HG02840 (cell line): ENCODE measurements at regions not wholly inside any gene's neighbourhood (a gene's known extent, or its start where the extent isn't known, plus 50 kb on each side); places are given as distances from the start of the nearest gene placed in this dataset.

ENCODE experiments used
- ATAC-seq: cut with Tn5 transposase; IDR thresholded peaks from one replicate; pipeline ENCODE4 v1.9.1; 2021; ENCODE audit warnings: mild to moderate bottlenecking, moderate library complexity, moderate number of reproducible peaks; ENCODE audit not compliant: unreplicated experiment, low FRiP score

DNA sequence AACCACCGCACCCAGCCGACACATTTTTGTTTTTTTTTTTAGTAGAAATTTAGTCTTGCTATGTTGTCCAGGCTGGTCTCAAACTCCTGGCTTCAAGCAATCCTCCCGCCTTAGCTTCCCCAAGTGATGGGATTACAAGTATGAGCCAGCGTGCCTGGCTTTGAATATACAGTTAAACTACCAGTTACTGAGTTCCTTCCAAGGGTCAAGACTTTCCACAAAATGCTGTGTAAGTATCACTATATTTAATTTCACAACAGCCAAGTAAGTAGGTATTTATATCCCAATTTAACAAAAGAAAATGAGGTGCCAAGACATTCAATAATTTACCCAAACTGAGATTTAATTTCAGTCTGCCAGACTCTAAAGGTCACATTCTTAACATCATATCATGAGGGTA lies 181.3 kb upstream of the TMC3 start:
- no peak for ATAC-seq

DNA sequence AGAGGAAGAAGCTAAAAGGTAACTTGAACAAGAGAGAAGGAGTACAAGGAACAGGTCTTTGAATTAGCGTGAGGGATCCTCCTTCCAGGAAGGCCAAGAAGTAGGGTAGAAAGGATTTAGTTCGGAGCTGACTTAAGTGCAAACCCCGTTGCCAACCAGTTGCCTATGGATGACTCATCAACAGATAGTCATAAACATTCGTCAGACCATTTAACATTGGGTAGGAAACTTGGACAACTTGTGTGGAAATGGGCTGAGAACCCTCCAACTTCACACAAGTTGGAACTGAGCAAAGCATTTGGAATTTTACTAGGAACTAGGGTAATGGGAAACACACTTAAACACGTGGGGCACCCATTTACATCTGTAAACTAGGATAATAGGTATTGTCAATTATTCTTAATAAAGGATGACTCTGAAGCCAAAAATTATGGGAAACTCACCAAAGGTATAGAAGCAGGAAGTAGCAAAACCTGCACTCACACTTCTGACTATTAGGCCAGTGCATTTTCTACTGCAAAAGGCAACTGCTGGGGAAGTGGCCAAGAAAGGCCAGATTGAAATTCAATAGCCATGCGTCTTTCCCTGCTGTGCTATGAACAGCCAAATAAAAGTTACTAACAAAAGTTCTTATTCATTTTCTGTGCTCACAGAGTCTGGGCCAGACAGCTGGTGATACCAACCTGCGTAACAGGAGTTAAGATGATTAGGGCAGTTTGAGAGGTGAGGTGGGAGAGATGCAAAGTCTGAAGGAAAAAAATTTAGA lies 174.5 kb upstream of the TMC3 start:
- ATAC-seq: no peak

DNA sequence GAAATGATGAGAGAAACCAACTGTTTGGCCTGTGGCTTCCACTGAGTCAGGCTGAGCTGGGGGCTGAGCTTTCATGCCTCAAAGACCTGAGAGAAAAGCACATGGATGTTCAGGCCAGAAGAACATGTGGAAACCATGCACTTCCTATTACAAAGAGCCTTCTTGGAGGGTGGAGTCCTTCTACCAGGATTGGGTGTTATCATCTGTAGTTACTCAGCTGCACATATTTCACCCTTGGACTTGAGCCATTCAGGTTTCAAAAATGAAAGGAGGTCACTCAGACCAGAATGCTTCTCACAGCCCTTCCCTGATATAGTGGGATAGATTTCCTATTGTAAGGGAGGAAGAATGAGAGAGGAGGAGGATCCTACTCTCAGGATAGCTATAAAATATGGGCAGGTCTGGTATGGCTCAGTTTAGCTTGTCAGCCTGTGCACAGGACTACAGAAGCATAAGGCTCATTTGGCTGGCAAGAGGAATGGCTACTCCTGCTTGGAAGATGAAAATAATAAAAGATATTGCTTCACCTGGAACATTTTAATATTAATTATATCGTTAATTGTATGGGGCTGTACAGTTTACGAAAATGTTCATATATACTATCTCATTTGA lies 173.6 kb upstream of the TMC3 start:
- no peak for ATAC-seq

DNA sequence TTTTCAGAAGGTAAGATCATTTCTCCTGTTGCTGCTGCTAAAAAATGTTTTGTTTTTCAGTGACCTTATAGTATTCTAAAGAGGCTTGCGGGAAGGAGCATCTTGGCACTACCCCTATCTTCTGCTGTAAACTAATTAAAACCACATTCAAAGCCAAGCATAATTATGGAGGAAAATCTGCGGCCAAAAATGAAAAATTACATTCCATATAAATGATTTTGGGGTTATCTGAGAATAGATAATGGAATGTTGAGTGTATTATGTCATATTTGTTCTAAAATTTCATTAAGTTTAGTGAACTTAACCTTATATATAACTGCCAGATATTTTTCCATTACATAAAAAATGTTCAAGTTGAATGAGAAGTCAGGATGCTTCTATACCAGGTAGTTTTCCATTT lies 170.4 kb upstream of the TMC3 start:
- no peak for ATAC-seq

DNA sequence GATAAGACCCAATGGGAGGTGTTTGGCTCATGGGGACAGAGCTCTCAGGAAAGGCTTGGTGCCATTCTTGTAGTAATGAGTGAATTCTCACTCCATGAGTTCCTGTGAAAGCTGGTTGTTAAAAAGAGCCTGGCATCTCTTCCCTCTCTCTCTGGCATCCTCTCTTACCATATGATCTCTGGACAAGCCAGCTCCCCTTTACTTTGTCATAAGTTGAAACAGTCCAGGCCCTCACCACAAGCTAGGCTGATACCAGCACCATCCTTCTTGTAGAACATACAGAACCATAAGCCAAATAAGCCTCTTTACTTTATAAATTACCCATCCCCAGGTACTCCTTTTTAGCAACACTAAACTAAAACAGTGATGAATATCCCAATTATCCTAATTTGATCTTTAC lies 166.9 kb upstream of the TMC3 start:
- no peak for ATAC-seq

DNA sequence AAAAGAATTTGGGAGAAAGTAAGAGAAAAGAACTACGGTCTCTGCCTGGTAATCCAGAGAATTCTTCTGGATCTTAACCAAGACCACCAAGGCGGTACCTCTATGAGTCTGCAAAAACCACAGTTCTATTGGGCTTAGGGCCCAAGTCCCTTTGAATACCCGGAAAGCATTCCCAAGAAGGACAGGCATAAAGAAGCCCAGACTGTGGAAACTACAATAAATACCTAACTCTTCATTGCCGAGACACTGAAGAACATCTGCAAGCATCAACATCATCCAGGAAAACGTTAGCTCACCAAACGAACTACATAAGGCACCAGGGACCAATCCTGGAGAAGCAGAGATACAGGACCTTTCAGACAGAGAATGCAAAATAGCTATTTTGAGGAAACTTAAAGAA lies 162.3 kb upstream of the TMC3 start:
- no peak for ATAC-seq

DNA sequence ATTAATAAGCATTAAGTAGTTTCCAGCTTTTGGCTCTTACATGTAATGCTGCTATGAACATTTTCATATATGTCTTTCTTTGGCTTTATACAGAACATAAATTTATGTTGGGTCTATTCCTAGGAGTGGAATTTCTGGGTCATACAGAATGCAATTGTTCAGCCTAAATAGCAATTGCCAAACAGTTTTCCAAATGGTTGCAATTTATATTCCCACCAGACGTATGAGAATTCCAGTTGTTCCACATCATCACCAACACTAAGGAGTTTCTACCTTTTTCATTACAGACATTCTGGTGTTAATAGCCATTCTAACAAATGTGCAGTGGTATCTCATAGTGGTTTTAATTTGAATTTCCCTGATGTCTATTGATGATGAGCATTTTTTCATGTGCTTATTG lies 160.1 kb upstream of the TMC3 start:
- no peak for ATAC-seq

DNA sequence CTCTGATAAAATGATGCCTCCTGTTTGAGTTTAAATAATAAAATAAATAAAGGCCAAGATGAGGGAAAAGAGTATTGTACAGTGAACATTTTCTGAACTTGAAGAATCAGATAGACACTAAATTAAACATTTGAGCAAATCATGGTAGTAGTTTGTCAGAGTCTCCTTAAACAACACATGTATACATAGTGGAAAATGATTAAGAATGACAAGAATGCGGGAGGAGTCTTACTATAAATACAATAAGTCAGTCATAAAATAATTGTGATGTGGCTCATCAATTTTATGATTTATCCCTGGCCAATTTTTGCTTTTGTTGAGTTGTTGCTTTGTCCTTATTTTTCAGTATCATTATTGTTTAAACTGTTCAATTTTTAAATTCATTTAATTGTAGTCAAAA lies 158.0 kb upstream of the TMC3 start:
- no peak for ATAC-seq

DNA sequence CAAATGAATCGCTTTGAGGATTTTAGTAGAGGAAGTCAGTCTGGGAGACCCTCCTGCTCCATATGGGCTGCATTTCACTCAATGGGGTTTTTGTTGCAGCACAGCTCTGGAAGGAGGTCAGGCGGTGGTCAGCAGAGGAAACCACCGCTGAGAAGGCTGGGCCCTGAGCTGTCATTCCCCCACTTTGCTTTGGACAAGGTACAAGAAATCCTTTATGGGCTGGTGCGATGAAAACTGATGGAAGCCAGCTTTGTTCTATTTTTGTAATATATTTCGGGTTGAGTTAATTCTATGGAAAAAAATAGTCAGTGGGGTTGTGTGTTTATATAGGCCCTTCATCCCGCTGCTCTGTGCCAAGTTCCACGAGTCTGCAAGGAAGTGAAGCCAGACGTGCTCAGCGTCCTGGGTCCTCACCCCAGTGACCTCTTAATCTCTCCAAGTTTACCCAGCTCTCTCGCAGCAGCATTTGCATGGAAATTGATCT lies 157.1 kb upstream of the TMC3 start:
- no peak for ATAC-seq

DNA sequence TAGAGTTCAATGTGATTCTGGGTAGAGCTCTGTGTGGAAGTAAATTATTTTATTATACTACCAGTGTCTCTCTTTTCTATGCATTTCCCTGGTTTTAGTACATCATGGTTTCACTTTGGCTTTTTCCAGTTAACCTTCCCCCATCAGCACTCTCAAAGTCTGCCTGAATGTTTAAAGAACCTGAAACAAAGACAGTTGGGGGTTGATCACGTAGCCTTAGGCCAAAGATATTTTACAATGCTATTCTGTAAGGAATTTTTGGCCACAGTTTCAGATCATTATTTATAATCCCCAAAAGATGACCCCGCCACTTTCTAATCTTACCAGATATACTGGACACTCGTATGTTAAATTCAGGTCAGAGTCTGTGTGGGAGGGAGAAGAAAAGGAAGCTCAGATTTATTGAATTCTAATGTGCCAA lies 156.3 kb upstream of the TMC3 start:
- no peak for ATAC-seq

DNA sequence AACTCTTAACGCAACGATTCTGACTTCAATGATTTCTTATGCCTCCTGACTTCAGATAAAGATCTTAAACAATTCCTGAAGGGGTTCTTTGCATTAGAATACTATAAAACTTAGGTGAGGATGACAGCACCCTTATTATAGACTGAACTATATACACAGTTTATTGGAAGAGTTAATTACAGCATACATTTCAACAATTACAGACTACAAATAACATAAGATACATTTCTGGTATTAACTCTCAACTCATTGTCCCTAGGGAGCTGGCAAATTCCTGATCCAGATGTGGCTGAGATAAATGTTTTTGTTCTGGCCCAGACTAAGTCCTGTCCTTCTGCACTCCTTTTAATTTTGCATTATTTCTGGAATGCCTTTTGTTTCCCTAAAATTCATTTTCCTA lies 155.5 kb upstream of the TMC3 start:
- ATAC-seq: no peak

DNA sequence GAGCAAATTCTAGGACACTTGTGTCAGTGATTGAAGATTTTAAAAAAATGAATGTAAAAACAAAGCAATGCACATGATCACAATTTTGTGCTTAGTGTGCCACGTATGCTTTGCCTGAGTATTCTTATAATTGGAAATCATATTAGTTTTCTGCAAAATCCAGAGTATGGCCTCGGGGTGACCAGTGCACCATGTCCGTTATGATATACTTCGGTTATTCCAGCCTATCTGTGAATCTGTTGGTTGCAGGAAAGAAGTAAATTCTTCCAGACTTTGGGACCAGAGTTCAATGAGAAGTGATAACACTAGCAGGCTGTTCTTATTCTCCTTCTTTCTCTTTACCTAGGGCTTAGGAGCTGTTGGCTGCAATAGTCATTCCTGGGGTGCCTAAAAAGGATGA lies 152.0 kb upstream of the TMC3 start:
- ATAC-seq: no peak

DNA sequence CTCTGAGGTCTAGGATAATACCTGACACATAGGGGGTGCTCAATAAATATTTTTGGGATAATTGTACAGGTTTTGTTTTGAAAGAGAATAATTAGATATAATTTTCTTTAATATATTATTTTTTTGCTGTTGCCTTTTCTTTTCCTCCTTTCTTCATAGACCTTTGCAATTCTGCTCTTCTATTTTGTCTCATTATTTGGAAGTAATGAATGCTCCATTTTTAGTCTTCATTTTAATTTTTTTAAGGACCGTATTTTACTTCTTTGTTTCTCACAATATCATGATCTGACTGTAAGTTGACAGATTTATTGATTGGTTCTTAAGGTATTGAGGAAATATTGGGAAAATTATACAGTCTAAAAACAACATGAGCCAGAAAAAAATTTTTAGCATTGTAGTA lies 150.5 kb upstream of the TMC3 start:
- ATAC-seq: no peak

DNA sequence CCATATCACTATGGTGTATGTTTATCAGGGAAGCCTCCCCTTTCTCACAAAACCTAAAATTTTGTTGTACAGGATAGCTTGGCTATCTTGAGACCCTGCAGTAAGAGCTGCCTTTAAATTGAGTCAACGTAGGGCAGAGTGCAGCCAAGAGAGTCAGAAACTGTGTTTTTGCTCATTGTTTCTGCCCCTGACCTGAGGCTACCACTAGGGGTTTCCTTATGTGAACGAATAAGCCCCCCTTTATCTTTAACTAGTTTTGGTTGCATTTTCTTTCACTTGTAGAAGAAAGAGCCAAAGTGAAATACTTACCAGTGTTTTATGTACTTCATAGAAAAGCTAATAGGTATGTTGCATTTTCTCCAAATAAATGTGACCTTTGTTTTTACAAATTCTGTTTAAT lies 149.9 kb upstream of the TMC3 start:
- ATAC-seq: no peak

DNA sequence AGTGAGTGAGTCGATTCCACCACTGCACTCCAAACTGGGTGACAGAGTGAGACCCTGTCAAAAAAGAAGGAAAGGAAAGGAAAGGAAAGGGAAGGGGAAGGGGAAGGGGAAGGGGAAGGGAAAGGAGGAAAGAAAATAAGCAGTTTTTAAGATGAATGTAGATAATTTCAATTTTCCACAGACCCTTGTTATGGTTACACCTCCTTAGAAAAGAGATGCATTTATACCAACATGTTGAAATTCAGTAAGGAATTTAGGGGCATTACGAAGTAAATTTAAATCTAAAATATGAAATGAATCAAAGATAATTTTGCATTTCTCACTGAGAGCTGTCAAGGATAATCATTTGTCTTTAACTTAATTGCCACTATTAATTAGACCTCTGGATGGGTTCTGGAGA lies 146.5 kb upstream of the TMC3 start:
- no peak for ATAC-seq

DNA sequence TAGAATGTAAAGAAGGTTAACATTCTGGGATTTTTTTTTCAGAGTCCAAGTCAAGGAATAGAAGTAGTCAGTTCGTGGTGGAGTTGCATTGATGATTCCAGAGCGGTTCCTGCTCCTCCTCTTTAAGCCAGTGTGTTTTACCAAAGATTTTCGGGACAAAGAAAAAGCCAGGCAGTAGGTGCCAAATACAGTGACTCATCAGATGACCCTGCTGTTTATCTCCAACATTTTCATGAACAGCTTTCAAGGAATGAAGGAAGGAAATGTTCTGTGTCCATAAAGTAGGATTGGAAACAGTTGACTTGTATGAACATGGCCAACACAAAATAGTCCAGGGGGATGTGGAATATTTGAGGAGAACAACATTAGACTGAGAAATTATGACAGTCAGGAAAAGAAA lies 142.4 kb upstream of the TMC3 start:
- no peak for ATAC-seq

DNA sequence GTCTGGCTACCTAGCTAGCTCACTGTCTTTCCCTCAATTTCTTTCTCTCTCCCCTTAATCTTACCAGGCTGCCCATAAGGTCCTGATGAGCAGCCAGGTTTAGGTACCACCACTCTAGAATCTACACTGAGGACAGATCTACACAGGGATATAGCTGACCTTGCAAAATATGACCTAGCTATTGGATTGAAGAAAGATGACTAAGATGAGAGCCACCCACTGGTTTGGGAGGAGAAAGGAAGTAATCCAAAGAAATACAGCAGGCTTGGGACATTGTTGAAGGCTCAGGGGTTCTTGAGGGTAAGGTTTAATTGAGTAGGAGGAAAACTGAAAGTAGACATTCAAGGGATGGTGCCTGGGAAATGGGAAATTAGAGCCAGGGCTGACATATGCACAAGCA lies 142.0 kb upstream of the TMC3 start:
- no peak for ATAC-seq

DNA sequence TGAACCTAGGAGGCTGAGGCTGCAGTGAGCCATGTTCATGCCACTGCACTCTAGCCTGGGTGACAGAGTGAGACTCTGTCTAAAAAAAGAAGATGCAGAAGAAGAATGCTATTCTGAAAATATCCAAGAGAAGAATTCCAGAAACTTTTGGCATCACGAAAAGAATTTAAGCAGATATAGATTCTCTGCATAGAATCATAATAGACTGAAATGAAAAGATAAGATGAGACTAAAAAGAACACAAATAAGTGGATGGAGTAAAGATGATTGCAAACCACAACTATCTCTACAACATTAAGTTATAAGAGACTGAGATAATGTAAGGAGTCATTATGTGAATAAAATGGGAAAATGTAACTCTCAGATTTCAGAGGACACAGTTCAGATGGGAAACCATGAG lies 140.7 kb upstream of the TMC3 start:
- ATAC-seq: no peak

DNA sequence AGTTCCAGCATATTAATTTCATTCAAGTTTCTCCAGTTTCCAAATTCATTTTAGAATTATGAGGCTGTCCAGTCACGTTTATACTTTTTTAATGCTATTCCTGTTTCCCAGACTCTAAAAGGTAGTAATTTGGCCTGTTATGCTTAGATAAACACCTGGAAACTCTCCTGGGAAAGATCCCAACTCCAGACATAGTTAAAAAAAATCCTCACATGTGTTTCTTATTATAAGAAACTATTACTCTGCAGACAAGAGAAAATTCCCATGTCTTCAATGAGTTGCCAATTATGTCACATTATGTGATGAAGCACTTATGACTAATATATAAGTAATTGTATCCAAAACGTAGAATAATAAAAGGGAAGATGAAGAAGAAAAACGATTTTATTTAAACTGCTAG lies 137.1 kb upstream of the TMC3 start:
- ATAC-seq: no peak

DNA sequence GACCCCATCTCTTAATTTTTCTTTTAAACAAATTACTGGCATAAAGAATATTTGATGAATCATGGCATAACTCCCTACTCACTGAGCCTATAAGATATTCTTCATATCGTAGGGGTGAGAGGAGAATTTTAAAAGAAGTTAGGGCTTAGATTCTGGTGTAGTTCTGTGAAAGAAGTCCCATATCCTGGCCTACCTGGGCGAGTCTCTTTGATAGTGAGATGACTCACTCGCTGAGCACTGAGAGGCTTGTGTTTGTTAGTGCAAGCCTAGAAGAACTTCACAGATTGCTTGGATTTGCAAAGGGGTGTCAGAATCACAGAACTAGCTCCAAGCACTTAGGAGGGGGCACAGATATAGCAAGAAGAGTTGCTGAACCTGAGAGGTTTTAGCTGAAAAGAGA lies 133.8 kb upstream of the TMC3 start:
- ATAC-seq: no peak

DNA sequence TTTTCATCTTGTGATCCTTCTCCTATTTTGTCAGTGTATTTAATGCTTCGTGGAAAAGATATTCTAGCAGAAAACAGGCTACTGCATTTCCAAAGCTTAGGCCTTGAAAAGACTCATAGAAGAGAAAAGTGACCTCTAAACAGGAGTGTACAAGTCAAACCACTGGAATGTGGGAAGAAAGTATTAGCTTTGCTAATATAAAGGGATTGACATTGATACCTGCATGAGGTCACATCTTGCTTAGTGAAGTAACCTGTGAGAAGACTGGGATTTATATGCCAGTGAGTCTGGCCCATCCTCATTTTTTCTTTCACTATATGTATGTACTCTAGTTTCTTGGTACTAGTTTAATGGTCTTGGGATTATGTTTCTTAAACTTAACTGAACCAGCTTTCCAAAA lies 132.9 kb upstream of the TMC3 start:
- no peak for ATAC-seq

DNA sequence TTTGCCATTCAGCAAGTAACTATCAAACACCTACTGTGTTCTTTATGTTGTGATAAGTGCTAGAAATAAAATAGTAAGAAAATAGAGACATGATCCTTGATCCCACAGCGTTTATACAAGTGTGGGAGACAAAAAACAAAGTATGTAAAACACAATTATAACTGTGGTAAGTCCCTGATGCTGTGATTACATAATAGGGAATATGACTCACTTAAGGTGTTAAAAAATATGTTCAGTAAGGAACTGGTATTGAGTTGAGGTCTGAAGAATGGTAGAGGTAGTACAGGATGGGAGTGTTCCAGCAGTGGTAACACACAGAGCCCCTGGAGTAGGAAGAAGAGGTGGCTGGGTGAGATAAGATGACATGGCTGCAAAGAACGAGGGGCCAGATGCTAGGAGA lies 132.1 kb upstream of the TMC3 start:
- ATAC-seq: no peak
